ENCODE measurements at regions not wholly inside any gene's neighbourhood (a gene's known extent, or its start where the extent isn't known, plus 50 kb on each side); places are given as distances from the start of the nearest gene placed in this dataset.

DNA sequence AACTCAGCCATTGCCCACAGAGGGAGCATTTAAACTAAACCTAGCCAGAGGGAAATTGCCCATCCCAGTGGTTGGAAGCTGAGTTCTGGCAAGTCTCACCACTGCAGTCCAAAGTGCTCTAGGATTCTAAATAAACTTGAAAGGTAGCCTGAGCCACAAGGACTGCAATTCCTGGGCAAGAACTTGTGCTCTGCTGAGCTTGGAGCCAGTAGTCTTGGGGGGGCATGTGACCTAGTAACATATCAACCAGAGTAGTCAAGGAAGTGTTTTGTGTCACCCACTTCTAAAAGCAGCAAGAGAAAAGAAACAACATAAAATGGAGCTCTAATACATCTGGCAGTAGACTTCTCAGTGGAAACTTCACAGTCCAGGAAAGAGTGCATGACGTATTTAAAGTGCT, 167.0 kb downstream of the PTH2R start:
- no peak overlapping the region for H3K4me3 ChIP-seq (replicated peaks in 1 of 2; ENCODE audit: low read depth in 2 of 2, low read length in 2 of 2)
- DNase-seq (ENCODE audit: low read depth in 2 of 2): no peak
- TF ChIP-seq, protein P1, sequence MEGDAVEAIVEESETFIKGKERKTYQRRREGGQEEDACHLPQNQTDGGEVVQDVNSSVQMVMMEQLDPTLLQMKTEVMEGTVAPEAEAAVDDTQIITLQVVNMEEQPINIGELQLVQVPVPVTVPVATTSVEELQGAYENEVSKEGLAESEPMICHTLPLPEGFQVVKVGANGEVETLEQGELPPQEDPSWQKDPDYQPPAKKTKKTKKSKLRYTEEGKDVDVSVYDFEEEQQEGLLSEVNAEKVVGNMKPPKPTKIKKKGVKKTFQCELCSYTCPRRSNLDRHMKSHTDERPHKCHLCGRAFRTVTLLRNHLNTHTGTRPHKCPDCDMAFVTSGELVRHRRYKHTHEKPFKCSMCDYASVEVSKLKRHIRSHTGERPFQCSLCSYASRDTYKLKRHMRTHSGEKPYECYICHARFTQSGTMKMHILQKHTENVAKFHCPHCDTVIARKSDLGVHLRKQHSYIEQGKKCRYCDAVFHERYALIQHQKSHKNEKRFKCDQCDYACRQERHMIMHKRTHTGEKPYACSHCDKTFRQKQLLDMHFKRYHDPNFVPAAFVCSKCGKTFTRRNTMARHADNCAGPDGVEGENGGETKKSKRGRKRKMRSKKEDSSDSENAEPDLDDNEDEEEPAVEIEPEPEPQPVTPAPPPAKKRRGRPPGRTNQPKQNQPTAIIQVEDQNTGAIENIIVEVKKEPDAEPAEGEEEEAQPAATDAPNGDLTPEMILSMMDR (IDR thresholded peaks at IDR 0.05; ENCODE audit: low read depth, low read length): no peak

DNA sequence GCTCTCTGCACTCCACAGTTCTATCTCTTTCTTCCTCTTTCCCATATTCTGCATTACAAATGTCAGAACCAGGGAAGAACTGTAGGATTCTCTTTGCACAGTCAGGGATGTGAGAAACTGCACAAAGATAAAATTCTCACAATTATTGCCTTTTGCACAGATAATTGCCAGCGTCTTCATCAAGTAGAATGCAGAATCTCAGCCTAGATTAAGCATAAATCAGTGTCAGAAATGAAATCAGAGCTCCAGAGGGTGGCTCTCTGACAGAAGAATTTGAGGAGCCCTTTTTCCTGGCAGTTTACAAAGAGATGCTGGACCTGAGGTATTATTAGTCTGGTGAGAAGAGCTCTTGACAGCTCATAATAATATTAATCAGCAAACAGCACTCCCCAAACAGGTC, 173.1 kb downstream of the PTH2R start:
- TF ChIP-seq, protein P1 (IDR thresholded peaks at IDR 0.05; ENCODE audit: low read depth, low read length): no peak
- no peak for DNase-seq (ENCODE audit: low read depth in 2 of 2)

DNA sequence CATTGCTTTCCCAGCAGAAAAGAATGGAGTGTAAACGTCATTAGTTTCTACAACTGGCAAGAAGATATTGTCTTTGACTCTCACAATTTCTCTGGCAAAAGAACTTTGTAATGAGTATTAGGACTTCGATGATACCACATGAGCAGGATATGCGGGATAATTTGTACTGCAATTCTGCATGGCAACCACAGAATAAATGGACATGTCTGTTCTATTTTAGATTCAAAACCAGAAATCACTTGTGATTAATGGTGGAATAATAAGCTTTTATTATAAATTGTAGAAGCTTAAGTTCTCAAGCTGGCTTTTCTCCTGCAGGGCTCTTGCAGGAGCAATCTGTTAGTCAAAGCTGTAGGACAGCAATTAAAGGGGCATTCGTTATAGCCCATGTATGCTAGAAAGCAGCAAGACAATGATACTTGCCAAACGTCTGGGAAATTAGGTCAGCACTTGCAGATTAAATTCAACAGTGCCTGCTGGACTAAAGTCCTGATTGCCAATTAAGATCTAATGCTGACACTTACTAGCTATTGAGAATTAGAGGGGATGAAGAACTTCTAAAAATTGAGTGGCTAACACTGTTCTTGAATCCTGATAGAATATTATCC, 177.9 kb downstream of the PTH2R start:
- H3K4me3 ChIP-seq (replicated peaks in 1 of 2; ENCODE audit: low read depth in 2 of 2, low read length in 2 of 2): no peak overlapping the region
- TF ChIP-seq, protein P1 (IDR thresholded peaks at IDR 0.05; ENCODE audit: low read depth, low read length): no peak
- no peak for DNase-seq (ENCODE audit: low read depth in 2 of 2)

More for the DNA sequence above, 173.1 kb downstream of the PTH2R start:
- no peak overlapping the region for H3K4me3 ChIP-seq (replicated peaks in 1 of 2; ENCODE audit: low read depth in 2 of 2, low read length in 2 of 2)

DNA sequence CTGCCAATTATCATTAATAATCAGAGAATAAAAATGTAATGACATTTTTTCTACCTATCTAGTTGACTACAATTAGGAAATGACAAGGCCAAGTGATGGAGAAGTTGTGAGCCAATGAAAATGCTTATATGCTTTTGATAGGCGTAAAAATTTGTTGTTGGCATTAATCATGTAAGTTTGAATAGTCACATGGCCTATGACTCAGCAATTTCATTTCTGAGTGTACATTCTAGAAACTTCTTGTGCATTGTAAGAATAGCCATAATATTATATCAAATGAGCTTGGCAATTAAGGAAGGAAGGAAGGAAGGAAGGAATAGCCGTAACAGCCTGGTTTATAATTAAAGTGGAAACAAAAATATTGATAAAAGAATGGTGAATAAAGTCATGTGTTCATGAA, 179.9 kb downstream of the PTH2R start:
- TF ChIP-seq, protein P1 (IDR thresholded peaks at IDR 0.05; ENCODE audit: low read depth, low read length): no peak
- no peak for DNase-seq (ENCODE audit: low read depth in 2 of 2)
- no peak overlapping the region for H3K4me3 ChIP-seq (replicated peaks in 1 of 2; ENCODE audit: low read depth in 2 of 2, low read length in 2 of 2)

DNA sequence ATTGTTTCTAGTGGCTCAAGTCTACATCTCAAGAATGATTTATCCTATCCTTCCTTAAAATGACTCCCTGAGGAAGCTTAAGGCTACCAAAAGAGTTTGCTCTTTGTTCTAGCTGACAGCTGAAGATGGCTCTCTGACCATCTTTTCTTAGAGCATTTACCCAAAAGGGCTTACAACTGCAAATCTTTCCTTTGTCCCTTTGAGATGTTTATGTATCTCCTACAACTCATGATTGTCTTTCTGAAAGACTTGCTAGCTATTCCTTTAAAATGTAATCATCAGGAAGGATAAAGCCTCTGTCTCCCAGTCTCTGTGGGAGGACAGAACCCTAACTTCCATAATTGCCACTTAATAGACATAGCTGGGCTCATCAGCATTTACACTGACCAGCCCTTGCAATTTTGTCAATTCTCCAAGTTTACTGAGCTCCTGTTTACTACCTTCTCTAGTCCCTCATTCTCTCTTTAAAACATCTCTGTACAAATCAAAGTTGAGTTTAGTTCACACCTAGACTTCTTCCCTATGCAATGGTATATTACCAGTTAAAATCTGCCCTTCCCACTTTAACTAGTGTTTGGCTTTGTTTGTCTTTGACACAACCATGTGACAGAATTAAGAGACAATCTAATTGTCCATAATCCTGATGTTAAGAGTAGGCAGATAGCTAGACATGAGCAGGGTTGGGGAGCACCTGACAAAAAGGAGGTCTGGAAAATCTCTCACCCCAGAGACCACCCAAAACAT, 188.2 kb downstream of the PTH2R start:
- TF ChIP-seq, protein P1 (IDR thresholded peaks at IDR 0.05; ENCODE audit: low read depth, low read length): no peak
- DNase-seq (ENCODE audit: low read depth in 2 of 2): no peak
- no peak overlapping the region for H3K4me3 ChIP-seq (replicated peaks in 1 of 2; ENCODE audit: low read depth in 2 of 2, low read length in 2 of 2)

DNA sequence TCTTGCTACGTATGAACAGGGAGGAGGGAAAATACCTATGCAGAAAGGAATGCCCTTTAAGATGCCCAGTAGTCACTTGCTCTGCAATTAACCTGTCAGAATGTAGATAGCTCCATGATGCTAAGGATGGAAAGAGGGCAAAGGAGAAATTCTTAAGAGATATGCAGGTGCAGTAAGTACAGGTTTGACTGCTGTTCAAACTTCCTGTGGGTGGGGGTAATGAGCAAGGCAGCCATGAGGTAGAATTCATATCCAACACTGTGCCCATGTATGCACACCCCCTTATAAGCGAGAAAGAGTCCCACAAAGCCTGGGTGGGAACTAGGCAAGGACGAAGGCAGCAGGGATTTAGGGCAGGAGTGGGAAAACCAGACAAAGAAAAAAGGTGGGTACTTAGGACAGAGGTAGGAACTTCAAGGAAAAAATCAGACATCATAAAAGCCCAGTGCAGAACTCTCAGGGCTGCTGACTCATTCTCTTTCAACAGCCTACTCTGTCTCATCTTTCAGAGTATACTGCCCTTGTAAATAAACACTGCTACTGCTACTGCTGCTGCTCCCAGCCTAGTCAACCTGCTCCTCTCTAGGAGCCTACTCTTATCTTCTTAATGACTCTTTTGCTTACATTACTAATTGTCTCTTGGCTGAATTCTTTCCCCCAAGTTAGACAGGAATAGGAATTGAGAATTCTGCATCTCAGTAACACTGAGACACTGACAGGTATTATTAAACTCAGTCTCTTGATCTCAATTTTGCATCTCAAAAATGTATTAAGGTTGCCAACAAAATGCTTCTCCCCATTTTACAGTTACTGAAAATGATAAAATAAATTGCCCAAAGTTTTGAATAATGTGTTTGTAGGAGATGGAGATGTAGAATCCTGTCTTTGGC, 189.0 kb downstream of the PTH2R start:
- TF ChIP-seq, protein P1 (IDR thresholded peaks at IDR 0.05; ENCODE audit: low read depth, low read length): no peak
- H3K4me3 ChIP-seq (replicated peaks in 1 of 2; ENCODE audit: low read depth in 2 of 2, low read length in 2 of 2): no peak overlapping the region
- DNase-seq (ENCODE audit: low read depth in 2 of 2): no peak
